ENCODE measurements at regions not wholly inside any gene's neighbourhood (a gene's known extent, or its start where the extent isn't known, plus 50 kb on each side); places are given as distances from the start of the nearest gene placed in this dataset.
A peak's percentile ranks its signal among the peaks of the same experiment; 100 is the strongest.

GRCh38 chr12:11946161-11946560, 124.6 kb upstream of the BCL2L14 start:
- DNase-seq = no peak

GRCh38 chr12:11947213-11947612, 123.5 kb upstream of the BCL2L14 start:
- no peak for DNase-seq

GRCh38 chr12:11949738-11950411, 120.9 kb upstream of the BCL2L14 start:
- peak; percentile 67 for DNase-seq

GRCh38 chr12:11951209-11951608, 119.5 kb upstream of the BCL2L14 start:
- no peak for DNase-seq

GRCh38 chr12:11953523-11953922, 117.2 kb upstream of the BCL2L14 start:
- DNase-seq = no peak

- DNase-seq = no peak
Observed at GRCh38 chr12:11954181-11954580, 116.6 kb upstream of the BCL2L14 start.

GRCh38 chr12:11958221-11959091, 112.3 kb upstream of the BCL2L14 start:
- DNase-seq = no peak

- DNase-seq = no peak
Observed at GRCh38 chr12:11959117-11959823, 111.5 kb upstream of the BCL2L14 start.

GRCh38 chr12:11960646-11961045, 110.1 kb upstream of the BCL2L14 start:
- no peak for DNase-seq

GRCh38 chr12:11961686-11962085, 109.1 kb upstream of the BCL2L14 start:
- DNase-seq = no peak

- no peak for DNase-seq
Observed at GRCh38 chr12:11962860-11963259, 107.9 kb upstream of the BCL2L14 start.

- no peak for DNase-seq
Observed at GRCh38 chr12:11963841-11964471, 106.8 kb upstream of the BCL2L14 start.

GRCh38 chr12:11965258-11965910, 105.4 kb upstream of the BCL2L14 start:
- no peak for DNase-seq

GRCh38 chr12:11967376-11968047, 103.2 kb upstream of the BCL2L14 start:
- no peak for DNase-seq

- no peak for DNase-seq
Observed at GRCh38 chr12:11968048-11968383, 102.7 kb upstream of the BCL2L14 start.

GRCh38 chr12:11968516-11968915, 102.2 kb upstream of the BCL2L14 start:
- DNase-seq = no peak

GRCh38 chr12:11969437-11970154, 101.1 kb upstream of the BCL2L14 start:
- DNase-seq = no peak

- DNase-seq = no peak
Observed at GRCh38 chr12:11970155-11970520, 100.6 kb upstream of the BCL2L14 start.

GRCh38 chr12:11973396-11973795, 97.3 kb upstream of the BCL2L14 start:
- DNase-seq = no peak

GRCh38 chr12:11976005-11976404, 94.7 kb upstream of the BCL2L14 start:
- DNase-seq = no peak

- DNase-seq = no peak
Observed at GRCh38 chr12:11978726-11979384, 91.9 kb upstream of the BCL2L14 start.

Measured in right forelimb (tissue), 1 donor.